H1 (cell line): ENCODE measurements at regions not wholly inside any gene's neighbourhood (a gene's known extent, or its start where the extent isn't known, plus 50 kb on each side); places are given as distances from the start of the nearest gene placed in this dataset.

Experiments
- CTCF ChIA-PET: fragments of 300-600 bp; sonication (Branson Sonifier 250); formaldehyde crosslinking; loops from one replicate; lab custom pipeline; 2021; ENCODE audit not compliant: partially characterized antibody; lab: Charles Lee
- POLR2A ChIA-PET: fragments of 300-600 bp; sonication (Branson Sonifier 250); formaldehyde crosslinking; loops from one replicate; lab custom pipeline; 2021; ENCODE audit warnings: inconsistent platforms; ENCODE audit not compliant: partially characterized antibody; lab: Charles Lee
- DNase-seq, 2 experiments: peaks; one replicate each; pipeline versions ENCODE4 v3.0.0 to v3.0.0-alpha.2; 2010 to 2022; ENCODE audit warnings: low spot score in 2 of 2, low read depth in 1 of 2, mixed read lengths in 1 of 2
- FAIRE-seq: peaks from 2 replicates; lab custom pipeline; 2011; peaks lifted over from hg19 to GRCh38; lab: Jason Lieb, UNC
- H2AFZ ChIP-seq: 2 replicates; pipeline ENCODE4 v1.8.1; 2012; ENCODE audit warnings: low read length, inconsistent platforms
- H2AK5ac ChIP-seq: 2 replicates; pipeline ENCODE4 v1.6.1; 2013; ENCODE audit warnings: low read depth, low read length
- H2BK120ac ChIP-seq: replicated peaks from 2 replicates; pipeline ENCODE3; 2013; ENCODE audit warnings: low read depth, low read length, inconsistent platforms
- H2BK12ac ChIP-seq: 2 replicates; pipeline ENCODE4 v1.6.1; 2013; ENCODE audit warnings: low read depth, low read length
- H2BK15ac ChIP-seq: 2 replicates; pipeline ENCODE4 v1.6.1; 2013; ENCODE audit warnings: low read length
- H2BK20ac ChIP-seq: 2 replicates; pipeline ENCODE4 v1.6.1; 2013; ENCODE audit warnings: low read length
- H2BK5ac ChIP-seq: 2 replicates; pipeline ENCODE4 v1.6.1; 2013; ENCODE audit warnings: low read depth, low read length
- H3K14ac ChIP-seq: 2 replicates; pipeline ENCODE4 v1.6.1; 2013; ENCODE audit warnings: inconsistent platforms; ENCODE audit not compliant: insufficient read length
- H3K18ac ChIP-seq: 2 replicates; pipeline ENCODE4 v1.6.1; 2013; ENCODE audit warnings: low read length; ENCODE audit errors: extremely low read depth
- H3K23ac ChIP-seq: 2 replicates; pipeline ENCODE4 v1.6.1; 2013; ENCODE audit warnings: inconsistent platforms; ENCODE audit not compliant: insufficient read length
- H3K23me2 ChIP-seq: 2 replicates; pipeline ENCODE4 v1.6.1; 2013; ENCODE audit warnings: low read depth, low read length
- H3K27ac ChIP-seq: 2 replicates; pipeline ENCODE4 v1.6.1; 2011; ENCODE audit warnings: low read depth, low read length, inconsistent platforms
- H3K27me3 ChIP-seq, 4 experiments: replicated peaks in 1 of 4; 1 replicate in 1 of 4; 2 replicates in 3 of 4; pipeline versions ENCODE4 v1.6.1 to v1.8.1; 2011 to 2013; ENCODE audit warnings: low read length in 3 of 4, mild to moderate bottlenecking in 3 of 4, inconsistent platforms in 2 of 4, mixed read lengths in 2 of 4, moderate library complexity in 1 of 4; ENCODE audit not compliant: control insufficient read depth in 3 of 4, insufficient read depth in 3 of 4; ENCODE audit errors: extremely low read depth in 1 of 4
- H3K36me3 ChIP-seq, 4 experiments: 2 replicates each; pipeline versions ENCODE4 v1.6.1 to v1.8.1; 2011 to 2013; ENCODE audit warnings: mild to moderate bottlenecking in 4 of 4, low read length in 3 of 4, moderate library complexity in 2 of 4, control low read depth in 1 of 4, inconsistent platforms in 1 of 4; ENCODE audit not compliant: insufficient read depth in 4 of 4, control insufficient read depth in 2 of 4
- H3K4ac ChIP-seq: replicated peaks from 2 replicates; pipeline ENCODE3; 2013; ENCODE audit warnings: low read length, low read depth, mixed read lengths, inconsistent platforms; ENCODE audit not compliant: insufficient read length
- H3K4me1 ChIP-seq, 4 experiments: replicated peaks in 1 of 4; 1 replicate in 1 of 4; 2 replicates in 3 of 4; pipeline versions ENCODE4 v1.6.1 to v1.8.1; 2011 to 2013; ENCODE audit warnings: low read length in 3 of 4, inconsistent platforms in 2 of 4, mixed read lengths in 1 of 4; ENCODE audit not compliant: insufficient read depth in 4 of 4, control insufficient read depth in 3 of 4
- H3K4me2 ChIP-seq, 2 experiments: 2 replicates each; pipeline versions ENCODE4 v1.6.1 to v1.8.1; 2011 to 2013; ENCODE audit warnings: low read depth in 2 of 2, low read length in 2 of 2, control low read depth in 1 of 2, inconsistent platforms in 1 of 2, mild to moderate bottlenecking in 1 of 2; ENCODE audit not compliant: insufficient read depth in 1 of 2
- H3K4me3 ChIP-seq, 4 experiments: fragments of 200-600, 300-600 bp in 1 of 4; sonication (generic), shearing (Covaris generic), sonication (Bioruptor Twin) in 1 of 4; 2 replicates each; pipeline versions ENCODE4 v1.5.1 to v1.8.1; 2011 to 2016; ENCODE audit warnings: low read length in 4 of 4, low read depth in 3 of 4, control low read depth in 2 of 4, inconsistent platforms in 2 of 4, mild to moderate bottlenecking in 2 of 4, mixed read lengths in 1 of 4, moderate library complexity in 1 of 4; ENCODE audit not compliant: insufficient read depth in 2 of 4; ENCODE audit errors: extremely low read depth in 1 of 4
- H3K56ac ChIP-seq: replicated peaks from 2 replicates; pipeline ENCODE3; 2013; ENCODE audit warnings: low read depth, mild to moderate bottlenecking, mixed read lengths, low read length, inconsistent platforms; ENCODE audit not compliant: insufficient read length
- H3K79me1 ChIP-seq: 2 replicates; pipeline ENCODE4 v1.6.1; 2013; ENCODE audit warnings: low read depth, low read length, control low read depth
- H3K79me2 ChIP-seq, 2 experiments: 2 replicates each; pipeline versions ENCODE4 v1.6.1 to v1.8.1; 2012 to 2013; ENCODE audit warnings: low read length in 2 of 2, mild to moderate bottlenecking in 2 of 2, inconsistent platforms in 1 of 2; ENCODE audit not compliant: insufficient read depth in 2 of 2, control insufficient read depth in 1 of 2
- H3K9ac ChIP-seq, 4 experiments: replicated peaks in 1 of 4; 1 replicate in 1 of 4; 2 replicates in 3 of 4; pipeline versions ENCODE4 v1.6.1 to v1.8.1; 2011 to 2013; ENCODE audit warnings: low read depth in 3 of 4, low read length in 3 of 4, control low read depth in 2 of 4, mild to moderate bottlenecking in 2 of 4, moderate library complexity in 2 of 4, inconsistent platforms in 1 of 4; ENCODE audit errors: extremely low read depth in 1 of 4
- H3K9me3 ChIP-seq, 2 experiments: 2 replicates each; pipeline versions ENCODE4 v1.6.1 to v1.8.1; 2012 to 2013; ENCODE audit warnings: mild to moderate bottlenecking in 2 of 2, moderate library complexity in 2 of 2, control low read depth in 1 of 2, inconsistent platforms in 1 of 2, low read depth in 1 of 2, low read length in 1 of 2, mixed read lengths in 1 of 2; ENCODE audit not compliant: insufficient read depth in 2 of 2
- H4K20me1 ChIP-seq, 2 experiments: replicated peaks in 1 of 2; 2 replicates each; pipeline versions ENCODE3 to v1.8.1; 2011 to 2013; ENCODE audit warnings: inconsistent platforms in 2 of 2, low read length in 2 of 2, mild to moderate bottlenecking in 1 of 2; ENCODE audit not compliant: insufficient read depth in 2 of 2, control insufficient read depth in 1 of 2
- H4K5ac ChIP-seq: 2 replicates; pipeline ENCODE4 v1.6.1; 2013; ENCODE audit warnings: low read length, low read depth, mixed read lengths, inconsistent platforms; ENCODE audit not compliant: insufficient read length
- H4K8ac ChIP-seq: 2 replicates; pipeline ENCODE4 v1.8.0; 2013; ENCODE audit warnings: mild to moderate bottlenecking, moderate library complexity, low read length, inconsistent platforms; ENCODE audit not compliant: insufficient read depth; ENCODE audit errors: extremely low read depth
- H4K91ac ChIP-seq: replicated peaks from 2 replicates; pipeline ENCODE3; 2013; ENCODE audit warnings: low read length, mixed read lengths, inconsistent platforms; ENCODE audit not compliant: insufficient read length
- ATF2 ChIP-seq: IDR thresholded peaks from 2 replicates; pipeline ENCODE4 v1.6.1; 2012; ENCODE audit warnings: low read length, inconsistent platforms
- BCL11A ChIP-seq, 2 experiments: IDR thresholded peaks; one replicate each; pipeline ENCODE4 v1.6.1; 2011; ENCODE audit warnings: low read depth in 2 of 2, low read length in 2 of 2, mild to moderate bottlenecking in 2 of 2
- CBX8 ChIP-seq: fragments of 300-800, 300-1000 bp; sonication (generic); IDR thresholded peaks from 2 replicates; pipeline ENCODE4 v1.7.1; 2016; ENCODE audit warnings: low read depth, low read length, borderline replicate concordance
- EGR1 ChIP-seq: IDR thresholded peaks from 2 replicates; pipeline ENCODE4 v1.6.1; 2011; ENCODE audit warnings: low read depth, low read length, borderline replicate concordance
- HDAC2 ChIP-seq, 2 experiments: fragments of 300-600 bp in 1 of 2; sonication (generic) in 1 of 2; IDR thresholded peaks; 2 replicates each; pipeline ENCODE4 v1.6.1; 2011 to 2012; ENCODE audit warnings: low read depth in 2 of 2, low read length in 2 of 2, mild to moderate bottlenecking in 2 of 2, moderate library complexity in 2 of 2, borderline replicate concordance in 1 of 2, inconsistent platforms in 1 of 2
- HDAC6 ChIP-seq: IDR thresholded peaks from one replicate; pipeline ENCODE4 v1.7.1; 2012; ENCODE audit warnings: low read depth, mild to moderate bottlenecking, inconsistent platforms, low read length, moderate library complexity
- MAX ChIP-seq: IDR thresholded peaks from 2 replicates; pipeline ENCODE4 v1.6.1; 2012; ENCODE audit warnings: inconsistent platforms
- POU5F1 ChIP-seq: IDR thresholded peaks from 2 replicates; pipeline ENCODE4 v1.6.1; 2011; ENCODE audit warnings: low read depth, mild to moderate bottlenecking, low read length, moderate library complexity
- RBBP5 ChIP-seq: IDR thresholded peaks from 2 replicates; pipeline ENCODE4 v1.7.1; 2012; ENCODE audit warnings: low read depth, mild to moderate bottlenecking, inconsistent platforms, low read length, moderate library complexity, borderline replicate concordance
- SP1 ChIP-seq: IDR thresholded peaks from 2 replicates; pipeline ENCODE4 v1.6.1; 2011; ENCODE audit warnings: low read depth, low read length
- YY1 ChIP-seq: IDR thresholded peaks from 2 replicates; pipeline ENCODE4 v1.6.1; 2011; ENCODE audit warnings: low read depth, mild to moderate bottlenecking, low read length
- WGBS, 2 experiments: shearing (Covaris generic) in 1 of 2; methylation state at CpG; one replicate each; pipeline versions ENCODE4 v1.1.6 to v1.1.7; 2013 to 2015; ENCODE audit warnings: low lambda C conversion rate in 2 of 2, mixed read lengths in 2 of 2, inconsistent platforms in 1 of 2, low coverage in 1 of 2, missing lambda C conversion rate in 1 of 2; ENCODE audit not compliant: insufficient replicate concordance in 2 of 2, insufficient coverage in 1 of 2, insufficient read length in 1 of 2; ENCODE audit errors: extremely low coverage in 1 of 2, missing lambda C conversion rate in 1 of 2; 5-methylcytosine and 5-hydroxymethylcytosine counted together

- Histone ChIP-seq H3K56ac (no peak overlapping the region), H3K27me3 (no peaks in the 10 kb centered on the region), H3K79me1 (no peaks in the 10 kb centered on the region), H3K14ac (no peak overlapping the region), H3K9me3 (no peaks in the 10 kb centered on the region), H3K79me2 (no peaks in the 10 kb centered on the region), H3K4me2 (no peak overlapping the region), H3K9ac (no peak overlapping the region), H2BK12ac (no peak overlapping the region), H3K23ac (no peak overlapping the region), H3K4me3 (no peak overlapping the region), H2BK120ac (no peak overlapping the region), H3K27ac (no peak overlapping the region), H2BK20ac (no peak overlapping the region), H3K23me2 (no peaks in the 10 kb centered on the region), H3K18ac (no peak overlapping the region), H2AFZ (no peak overlapping the region), H2BK5ac (no peak overlapping the region), H2AK5ac (no peak overlapping the region), H4K8ac (no peak overlapping the region), H3K36me3 (no peaks in the 10 kb centered on the region), H4K20me1 (no peaks in the 10 kb centered on the region), H4K91ac (no peak overlapping the region), H3K4ac (no peak overlapping the region), H2BK15ac (no peak overlapping the region), H3K4me1 (no peaks in the 10 kb centered on the region), H4K5ac (no peak overlapping the region)
- CTCF ChIA-PET: interaction anchor here (2.5 kb wide), 1 partner anchor 10 kb away, joined by 8 read pairs; no protein-coding TSS in a partner anchor
- DNase-seq: no peak
- 91% methylated on average over 8 of the region's 8 CpGs; no CpG with 5 or more reads in 1 of the 2 experiments for WGBS, 2 experiments
- POLR2A ChIA-PET: no interaction called here
- FAIRE-seq: no peak
- TF ChIP-seq CBX8 (no peak), EGR1 (no peak), POU5F1 (no peak), SP1 (no peak), HDAC6 (no peak), RBBP5 (no peak), ATF2 (no peak), BCL11A (IDR thresholded peaks at IDR 0.05; ENCODE audit: low read depth in 2 of 2, low read length in 2 of 2) (no peak), MAX (no peak), YY1 (no peak), HDAC2 (IDR thresholded peaks at IDR 0.05; ENCODE audit: borderline replicate concordance in 1 of 2, low read depth in 2 of 2, low read length in 2 of 2) (no peak)
These were observed 271.4 kb downstream of the ARRDC4 start for GRCh38 chr15:98231696-98232440.
